ENCODE measurements at regions not wholly inside any gene's neighbourhood (a gene's known extent, or its start where the extent isn't known, plus 50 kb on each side); places are given as distances from the start of the nearest gene placed in this dataset.

DNA sequence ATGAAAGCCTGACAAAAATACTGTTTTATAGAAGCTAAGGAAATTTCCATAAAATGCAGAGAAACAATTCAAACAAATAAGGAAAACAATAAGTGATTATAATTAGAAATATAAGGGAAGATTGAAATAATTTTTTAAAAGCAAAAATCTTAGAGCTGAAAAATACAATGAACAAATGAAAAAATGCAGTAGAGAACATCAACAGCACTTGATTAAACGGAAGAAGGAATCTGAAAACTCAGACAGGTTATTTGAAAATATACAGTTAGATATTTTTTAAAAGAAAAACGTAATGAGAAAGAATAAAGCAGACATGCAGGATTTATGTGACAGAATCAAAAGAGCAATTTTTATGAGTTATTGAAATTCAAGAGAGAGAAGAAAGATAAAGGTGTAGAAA lies 279.1 kb upstream of the MAGI2 start:
- H3K27ac ChIP-seq (ENCODE audit: control insufficient read depth, insufficient read depth): no peak overlapping the region
- in situ Hi-C loops (cut with MboI): no loop called here
- no peaks in the 10 kb centered on the region for H3K79me2 ChIP-seq (ENCODE audit: control insufficient read depth, insufficient read depth, low read length)
- H3K9me3 ChIP-seq (replicated peaks; ENCODE audit: control insufficient read depth, insufficient read depth, low read length): no peaks in the 10 kb centered on the region
- no peak for DNase-seq (ENCODE audit: low read depth, low spot score)
- TF ChIP-seq STAT3 (IDR thresholded peaks at IDR 0.05; ENCODE audit: low read depth, low read length) (no peak), BACH1 (IDR thresholded peaks at IDR 0.05; ENCODE audit: borderline replicate concordance) (no peak), RFX5 (IDR thresholded peaks at IDR 0.05; ENCODE audit: low read depth, low read length) (no peak), NFIC (IDR thresholded peaks at IDR 0.05; ENCODE audit: low read depth, low read length) (no peak), RBBP5 (conservative IDR thresholded peaks at IDR 0.05) (no peak), TCF3 (IDR thresholded peaks at IDR 0.05; ENCODE audit: borderline replicate concordance, insufficient read depth, low read depth, low read length) (no peak), RAD51 (IDR thresholded peaks at IDR 0.05) (no peak), MXI1 (IDR thresholded peaks at IDR 0.05; ENCODE audit: low read depth, low read length) (no peak), NRF1 (conservative IDR thresholded peaks at IDR 0.05; ENCODE audit: low read depth, low read length) (no peak), FOXM1 (IDR thresholded peaks at IDR 0.05; ENCODE audit: low read depth, low read length) (no peak), EED (IDR thresholded peaks at IDR 0.05; ENCODE audit: low read depth) (no peak), SMAD1 (IDR thresholded peaks at IDR 0.05; ENCODE audit: low read depth, partially characterized antibody) (no peak), E2F4 (IDR thresholded peaks at IDR 0.05; ENCODE audit: low read depth, low read length) (no peak)
- TF ChIP-seq, protein P1, sequence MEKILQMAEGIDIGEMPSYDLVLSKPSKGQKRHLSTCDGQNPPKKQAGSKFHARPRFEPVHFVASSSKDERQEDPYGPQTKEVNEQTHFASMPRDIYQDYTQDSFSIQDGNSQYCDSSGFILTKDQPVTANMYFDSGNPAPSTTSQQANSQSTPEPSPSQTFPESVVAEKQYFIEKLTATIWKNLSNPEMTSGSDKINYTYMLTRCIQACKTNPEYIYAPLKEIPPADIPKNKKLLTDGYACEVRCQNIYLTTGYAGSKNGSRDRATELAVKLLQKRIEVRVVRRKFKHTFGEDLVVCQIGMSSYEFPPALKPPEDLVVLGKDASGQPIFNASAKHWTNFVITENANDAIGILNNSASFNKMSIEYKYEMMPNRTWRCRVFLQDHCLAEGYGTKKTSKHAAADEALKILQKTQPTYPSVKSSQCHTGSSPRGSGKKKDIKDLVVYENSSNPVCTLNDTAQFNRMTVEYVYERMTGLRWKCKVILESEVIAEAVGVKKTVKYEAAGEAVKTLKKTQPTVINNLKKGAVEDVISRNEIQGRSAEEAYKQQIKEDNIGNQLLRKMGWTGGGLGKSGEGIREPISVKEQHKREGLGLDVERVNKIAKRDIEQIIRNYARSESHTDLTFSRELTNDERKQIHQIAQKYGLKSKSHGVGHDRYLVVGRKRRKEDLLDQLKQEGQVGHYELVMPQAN (conservative IDR thresholded peaks at IDR 0.05): no peak
- TF ChIP-seq, protein P2, sequence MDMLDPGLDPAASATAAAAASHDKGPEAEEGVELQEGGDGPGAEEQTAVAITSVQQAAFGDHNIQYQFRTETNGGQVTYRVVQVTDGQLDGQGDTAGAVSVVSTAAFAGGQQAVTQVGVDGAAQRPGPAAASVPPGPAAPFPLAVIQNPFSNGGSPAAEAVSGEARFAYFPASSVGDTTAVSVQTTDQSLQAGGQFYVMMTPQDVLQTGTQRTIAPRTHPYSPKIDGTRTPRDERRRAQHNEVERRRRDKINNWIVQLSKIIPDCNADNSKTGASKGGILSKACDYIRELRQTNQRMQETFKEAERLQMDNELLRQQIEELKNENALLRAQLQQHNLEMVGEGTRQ (IDR thresholded peaks at IDR 0.05; ENCODE audit: borderline replicate concordance, low read depth, low read length): no peak
- TF ChIP-seq, protein P3, sequence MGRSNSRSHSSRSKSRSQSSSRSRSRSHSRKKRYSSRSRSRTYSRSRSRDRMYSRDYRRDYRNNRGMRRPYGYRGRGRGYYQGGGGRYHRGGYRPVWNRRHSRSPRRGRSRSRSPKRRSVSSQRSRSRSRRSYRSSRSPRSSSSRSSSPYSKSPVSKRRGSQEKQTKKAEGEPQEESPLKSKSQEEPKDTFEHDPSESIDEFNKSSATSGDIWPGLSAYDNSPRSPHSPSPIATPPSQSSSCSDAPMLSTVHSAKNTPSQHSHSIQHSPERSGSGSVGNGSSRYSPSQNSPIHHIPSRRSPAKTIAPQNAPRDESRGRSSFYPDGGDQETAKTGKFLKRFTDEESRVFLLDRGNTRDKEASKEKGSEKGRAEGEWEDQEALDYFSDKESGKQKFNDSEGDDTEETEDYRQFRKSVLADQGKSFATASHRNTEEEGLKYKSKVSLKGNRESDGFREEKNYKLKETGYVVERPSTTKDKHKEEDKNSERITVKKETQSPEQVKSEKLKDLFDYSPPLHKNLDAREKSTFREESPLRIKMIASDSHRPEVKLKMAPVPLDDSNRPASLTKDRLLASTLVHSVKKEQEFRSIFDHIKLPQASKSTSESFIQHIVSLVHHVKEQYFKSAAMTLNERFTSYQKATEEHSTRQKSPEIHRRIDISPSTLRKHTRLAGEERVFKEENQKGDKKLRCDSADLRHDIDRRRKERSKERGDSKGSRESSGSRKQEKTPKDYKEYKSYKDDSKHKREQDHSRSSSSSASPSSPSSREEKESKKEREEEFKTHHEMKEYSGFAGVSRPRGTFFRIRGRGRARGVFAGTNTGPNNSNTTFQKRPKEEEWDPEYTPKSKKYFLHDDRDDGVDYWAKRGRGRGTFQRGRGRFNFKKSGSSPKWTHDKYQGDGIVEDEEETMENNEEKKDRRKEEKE (IDR thresholded peaks at IDR 0.05): no peak
- ChIA-PET CTCF (no interaction called here), SMC1A (ENCODE audit: uncharacterized antibody, unreplicated experiment) (no interaction called here), RAD21 (ENCODE audit: unreplicated experiment) (no interaction called here), POLR2A (no interaction called here)
- H3K4me2 ChIP-seq (ENCODE audit: control insufficient read depth, insufficient read depth): no peak overlapping the region
- no peak overlapping the region for H3K4me3 ChIP-seq
- 0% methylated on average over 2 of the region's 2 CpGs for WGBS (ENCODE audit: insufficient coverage, insufficient replicate concordance, low lambda C conversion rate, missing lambda C conversion rate)
- H3K36me3 ChIP-seq (ENCODE audit: control insufficient read depth in 2 of 2, insufficient read depth in 2 of 2, low read length in 1 of 2): no peaks in the 10 kb centered on the region
- ATAC-seq: no peak
- no peak overlapping the region for H2AFZ ChIP-seq (ENCODE audit: control insufficient read depth, low read depth, low read length)
- H3K9ac ChIP-seq (ENCODE audit: control insufficient read depth, insufficient read depth, low read length): no peak overlapping the region
- H3K4me1 ChIP-seq (ENCODE audit: control insufficient read depth, insufficient read depth, low read length): no peaks in the 10 kb centered on the region
- no TSS peak for BruUV-seq (replicated peaks)
- no peak for FAIRE-seq
- no peaks in the 10 kb centered on the region for H3K27me3 ChIP-seq (replicated peaks in 1 of 2; ENCODE audit: control insufficient read depth in 2 of 2, insufficient read depth in 2 of 2, low read length in 1 of 2)
- intact Hi-C loops (cut with micrococcal nuclease; ENCODE audit: unreplicated experiment): no loop called here
- no peaks in the 10 kb centered on the region for H4K20me1 ChIP-seq (ENCODE audit: control insufficient read depth, insufficient read depth)
